IPS-18a (cell line): ENCODE measurements at regions not wholly inside any gene's neighbourhood (a gene's known extent, or its start where the extent isn't known, plus 50 kb on each side); places are given as distances from the start of the nearest gene placed in this dataset.
"Not testable (repeated sequence)": the region's sequence is repeated elsewhere in the genome, so short reads cannot be mapped to it uniquely, and the experiment has no call there.

ENCODE experiments used
- H3K27ac ChIP-seq: one replicate; pipeline ENCODE4 v1.5.1; 2013; ENCODE audit warnings: low read length
- H3K27me3 ChIP-seq: one replicate; pipeline ENCODE4 v1.6.1; 2013; ENCODE audit warnings: mild to moderate bottlenecking, low read length; ENCODE audit not compliant: control insufficient read depth, insufficient read depth
- H3K36me3 ChIP-seq: one replicate; pipeline ENCODE4 v1.6.1; 2013; ENCODE audit warnings: low read depth, low read length; ENCODE audit not compliant: control insufficient read depth
- H3K4me1 ChIP-seq: one replicate; pipeline ENCODE4 v1.6.1; 2013; ENCODE audit warnings: low read depth, low read length; ENCODE audit not compliant: control insufficient read depth
- H3K4me3 ChIP-seq: one replicate; pipeline ENCODE4 v1.5.1; 2013; ENCODE audit warnings: low read length
- H3K9ac ChIP-seq: one replicate; pipeline ENCODE4 v1.6.1; 2013; ENCODE audit warnings: mild to moderate bottlenecking, low read length, moderate library complexity
- H3K9me3 ChIP-seq: one replicate; pipeline ENCODE4 v1.6.1; 2013; ENCODE audit warnings: low read depth, low read length; ENCODE audit not compliant: control insufficient read depth

DNA sequence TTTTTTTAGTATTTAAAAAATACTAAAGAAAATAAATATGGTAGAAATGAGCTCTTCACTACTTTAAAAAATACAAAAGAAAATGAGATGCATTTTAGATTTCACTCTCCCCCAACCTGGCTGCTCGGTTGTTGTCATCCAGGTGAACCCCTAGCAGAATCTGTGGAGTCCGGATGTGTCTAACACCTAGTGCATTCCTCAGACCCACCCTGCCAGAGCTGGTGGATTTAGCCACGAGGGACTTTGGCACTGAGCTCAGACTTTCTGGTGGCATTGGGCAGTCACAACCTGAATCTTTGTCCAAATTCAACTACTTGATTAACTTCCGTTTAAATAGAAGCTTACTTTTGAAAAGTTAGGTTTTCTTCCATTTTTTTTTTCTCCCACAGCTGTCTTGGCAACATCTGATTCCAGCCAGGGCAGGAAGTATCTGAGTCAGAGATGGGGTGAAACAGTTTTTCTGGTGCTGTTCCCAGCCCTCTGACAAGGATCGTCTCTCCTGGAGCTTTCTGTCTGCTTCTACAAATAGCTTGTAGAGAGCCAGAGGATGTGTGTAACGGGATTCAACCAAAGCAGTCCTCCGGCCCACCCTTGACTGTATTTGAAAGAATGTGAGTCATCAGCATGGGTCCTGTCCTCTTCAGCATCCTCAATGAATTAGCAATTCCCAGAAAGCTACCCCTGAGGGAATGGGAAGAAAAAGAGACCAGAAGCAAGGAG lies 301.8 kb upstream of the MCTP2 start:
- Histone ChIP-seq H3K36me3 (no peaks in the 10 kb centered on the region), H3K9ac (no peak overlapping the region), H3K27ac (no peak overlapping the region), H3K4me1 (peaks cover 10% of the 10 kb centered on the region), H3K4me3 (no peak overlapping the region), H3K9me3 (no peaks in the 10 kb centered on the region), H3K27me3 (no peaks in the 10 kb centered on the region)

GRCh38 chr15:93920204-93920603 lies 311.2 kb upstream of the MCTP2 start:
- H3K9me3 ChIP-seq, result no peaks in the 10 kb centered on the region
- no peak overlapping the region for H3K9ac ChIP-seq
- no peaks in the 10 kb centered on the region for H3K27me3 ChIP-seq
- no peak overlapping the region for H3K4me3 ChIP-seq
- H3K27ac ChIP-seq, result no peak overlapping the region
- H3K36me3 ChIP-seq, result no peaks in the 10 kb centered on the region
- peaks cover 23% of the 10 kb centered on the region for H3K4me1 ChIP-seq

- H3K9me3 ChIP-seq, H3K27ac ChIP-seq: not testable (repeated sequence)
Observed at GRCh38 chr15:93918801-93919200, 312.6 kb upstream of the MCTP2 start.

GRCh38 chr15:93917181-93917580 lies 314.2 kb upstream of the MCTP2 start:
- peaks cover 23% of the 10 kb centered on the region for H3K4me1 ChIP-seq
- H3K27ac ChIP-seq, result no peak overlapping the region
- H3K27me3 ChIP-seq, result no peaks in the 10 kb centered on the region
- no peaks in the 10 kb centered on the region for H3K9me3 ChIP-seq
- H3K36me3 ChIP-seq, result no peaks in the 10 kb centered on the region
- no peak overlapping the region for H3K4me3 ChIP-seq
- no peak overlapping the region for H3K9ac ChIP-seq

More at GRCh38 chr15:93918801-93919200, 312.6 kb upstream of the MCTP2 start:
- H3K27me3 ChIP-seq, H3K36me3 ChIP-seq, H3K9ac ChIP-seq, H3K4me3 ChIP-seq: not testable (repeated sequence)
- H3K4me1 ChIP-seq, result peaks cover 23% of the 10 kb centered on the region

- H3K9ac ChIP-seq, result no peak overlapping the region
- H3K27ac ChIP-seq, result no peak overlapping the region
- H3K9me3 ChIP-seq, result no peaks in the 10 kb centered on the region
- H3K27me3 ChIP-seq, result no peaks in the 10 kb centered on the region
- H3K36me3 ChIP-seq, result no peaks in the 10 kb centered on the region
- H3K4me3 ChIP-seq, result no peak overlapping the region
- H3K4me1 ChIP-seq, result peaks cover 14% of the 10 kb centered on the region
Observed at GRCh38 chr15:93913871-93914270, 317.5 kb upstream of the MCTP2 start.

GRCh38 chr15:93913310-93913709 lies 318.1 kb upstream of the MCTP2 start:
- H3K4me1 ChIP-seq, result peaks cover 8% of the 10 kb centered on the region
- H3K9me3 ChIP-seq, result no peaks in the 10 kb centered on the region
- no peak overlapping the region for H3K4me3 ChIP-seq
- H3K36me3 ChIP-seq, result no peaks in the 10 kb centered on the region
- H3K27ac ChIP-seq, result no peak overlapping the region
- no peak overlapping the region for H3K9ac ChIP-seq
- H3K27me3 ChIP-seq, result no peaks in the 10 kb centered on the region

GRCh38 chr15:93900476-93901400 lies 330.6 kb upstream of the MCTP2 start:
- Histone ChIP-seq H3K4me1 (no peaks in the 10 kb centered on the region), H3K36me3 (no peaks in the 10 kb centered on the region), H3K27me3 (no peaks in the 10 kb centered on the region), H3K9me3 (no peaks in the 10 kb centered on the region), H3K4me3 (no peak overlapping the region), H3K27ac (no peak overlapping the region), H3K9ac (no peak overlapping the region)

DNA sequence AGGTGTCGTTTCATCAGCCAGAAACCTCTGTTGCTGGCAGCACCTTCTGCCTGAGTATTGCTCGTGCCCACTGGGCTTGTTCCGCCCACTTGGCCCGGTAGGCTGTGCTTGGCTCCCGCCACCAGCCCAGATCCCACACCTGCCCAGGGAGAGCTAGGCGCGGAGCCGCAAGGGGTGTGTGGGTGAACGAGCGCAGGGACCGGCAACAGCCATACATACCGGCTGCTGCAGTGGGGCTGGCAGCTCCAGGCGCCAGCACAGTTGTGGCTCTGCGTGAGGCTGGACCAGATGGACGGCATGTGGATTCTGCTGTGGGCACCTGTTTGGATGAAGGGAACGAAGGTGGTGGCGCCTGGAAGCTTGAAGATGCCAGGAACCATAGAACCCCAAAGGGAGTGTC lies 331.5 kb upstream of the MCTP2 start:
- H3K4me3 ChIP-seq, result no peak overlapping the region
- H3K9me3 ChIP-seq, result no peaks in the 10 kb centered on the region
- H3K4me1 ChIP-seq, result no peaks in the 10 kb centered on the region
- no peaks in the 10 kb centered on the region for H3K36me3 ChIP-seq
- no peak overlapping the region for H3K9ac ChIP-seq
- H3K27ac ChIP-seq, result no peak overlapping the region
- H3K27me3 ChIP-seq, result no peaks in the 10 kb centered on the region

DNA sequence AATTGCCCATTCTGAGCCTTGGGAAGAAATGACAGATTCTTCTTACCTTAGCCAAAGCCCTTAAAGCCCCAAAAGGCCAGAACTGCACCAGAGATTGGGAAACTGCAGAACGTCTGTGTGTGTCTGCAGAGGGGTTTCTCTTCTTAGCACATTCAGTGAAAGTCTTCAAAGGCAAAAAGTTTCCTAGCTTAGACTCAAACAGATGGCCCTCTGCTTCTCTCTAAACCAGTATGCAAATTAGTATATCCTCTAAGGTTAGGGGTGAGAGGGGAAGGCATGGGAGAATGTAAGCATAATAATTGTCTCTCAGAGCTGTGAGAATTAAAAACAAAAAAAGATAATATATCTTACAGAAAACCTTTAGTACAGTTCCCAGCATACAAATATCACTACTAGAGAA lies 334.0 kb upstream of the MCTP2 start:
- no peaks in the 10 kb centered on the region for H3K4me1 ChIP-seq
- no peaks in the 10 kb centered on the region for H3K27me3 ChIP-seq
- H3K9ac ChIP-seq, result no peak overlapping the region
- no peak overlapping the region for H3K27ac ChIP-seq
- no peaks in the 10 kb centered on the region for H3K36me3 ChIP-seq
- H3K9me3 ChIP-seq, result no peaks in the 10 kb centered on the region
- no peak overlapping the region for H3K4me3 ChIP-seq

GRCh38 chr15:93895976-93896770 lies 335.2 kb upstream of the MCTP2 start:
- Histone ChIP-seq H3K27ac (no peak overlapping the region), H3K9ac (no peak overlapping the region), H3K36me3 (no peaks in the 10 kb centered on the region), H3K9me3 (no peaks in the 10 kb centered on the region), H3K4me1 (no peaks in the 10 kb centered on the region), H3K4me3 (no peak overlapping the region), H3K27me3 (no peaks in the 10 kb centered on the region)

- no peaks in the 10 kb centered on the region for H3K27me3 ChIP-seq
- no peaks in the 10 kb centered on the region for H3K36me3 ChIP-seq
- H3K4me3 ChIP-seq, result no peak overlapping the region
- no peak overlapping the region for H3K27ac ChIP-seq
- no peaks in the 10 kb centered on the region for H3K9me3 ChIP-seq
- H3K4me1 ChIP-seq, result no peaks in the 10 kb centered on the region
- H3K9ac ChIP-seq, result no peak overlapping the region
Observed at GRCh38 chr15:93894438-93895036, 336.8 kb upstream of the MCTP2 start.
